HFF-Myc (cell line): ENCODE measurements at regions not wholly inside any gene's neighbourhood (a gene's known extent, or its start where the extent isn't known, plus 50 kb on each side); places are given as distances from the start of the nearest gene placed in this dataset.

Experiments used
- DNase-seq: peaks from one replicate; pipeline ENCODE4 v3.0.0-alpha.2; 2011; ENCODE audit warnings: low read depth; ENCODE audit errors: extremely low read depth
- H3K4me3 ChIP-seq: replicated peaks from 2 replicates; pipeline ENCODE4 v1.5.1; 2011; ENCODE audit warnings: low read depth, mild to moderate bottlenecking, control low read depth, low read length
- CTCF ChIP-seq: IDR thresholded peaks from 2 replicates; pipeline ENCODE4 v1.5.1; 2012; ENCODE audit warnings: mild to moderate bottlenecking, low read depth, low read length, control low read depth; ENCODE audit errors: missing control alignments

GRCh38 chr18:78031991-78032390 is 782.3 kb downstream of the GALR1 start:
- no peak for DNase-seq
- no peak for TF ChIP-seq CTCF
- H3K4me3 ChIP-seq: no peak overlapping the region

GRCh38 chr18:78032574-78032973 is 782.9 kb downstream of the GALR1 start:
- no peak for DNase-seq
- H3K4me3 ChIP-seq: no peak overlapping the region
- no peak for TF ChIP-seq CTCF

- TF ChIP-seq CTCF: no peak
- DNase-seq: no peak
- H3K4me3 ChIP-seq: no peak overlapping the region
Measured at GRCh38 chr18:78034755-78035154, 785.1 kb downstream of the GALR1 start.

GRCh38 chr18:78041218-78041617 is 791.6 kb downstream of the GALR1 start:
- no peak for DNase-seq
- no peak for TF ChIP-seq CTCF
- H3K4me3 ChIP-seq: no peak overlapping the region

- DNase-seq: no peak
- TF ChIP-seq CTCF: no peak
- H3K4me3 ChIP-seq: no peak overlapping the region
Measured at GRCh38 chr18:78046631-78047030, 797.0 kb downstream of the GALR1 start.

GRCh38 chr18:78049281-78049680 is 799.6 kb downstream of the GALR1 start:
- DNase-seq: no peak
- TF ChIP-seq CTCF: no peak
- H3K4me3 ChIP-seq: no peak overlapping the region

- TF ChIP-seq CTCF: no peak
- DNase-seq: no peak
- H3K4me3 ChIP-seq: no peak overlapping the region
Measured at GRCh38 chr18:78054801-78055200, 805.2 kb downstream of the GALR1 start.
